GM12878 (cell line): ENCODE measurements at regions not wholly inside any gene's neighbourhood (a gene's known extent, or its start where the extent isn't known, plus 50 kb on each side); places are given as distances from the start of the nearest gene placed in this dataset.

ENCODE experiments used
- BACH1 ChIP-seq: fragments of 450-650 bp; IDR thresholded peaks from 2 replicates; pipeline ENCODE4 v1.6.1; 2017; ENCODE audit warnings: mild to moderate bottlenecking, borderline replicate concordance
- MEF2B ChIP-seq: fragments of 450-650 bp; IDR thresholded peaks from 2 replicates; pipeline ENCODE4 v1.6.1; 2018; ENCODE audit warnings: mild to moderate bottlenecking, moderate library complexity; ENCODE audit not compliant: partially characterized antibody, poor library complexity, severe bottlenecking
- MTA2 ChIP-seq: fragments of 450-650 bp; IDR thresholded peaks from 2 replicates; pipeline ENCODE4 v1.6.1; 2016; ENCODE audit warnings: low read depth, mild to moderate bottlenecking, moderate library complexity
- MXI1 ChIP-seq: fragments of 150-350 bp; IDR thresholded peaks from 2 replicates; pipeline ENCODE4 v1.6.1; 2011; ENCODE audit warnings: low read depth, mild to moderate bottlenecking, inconsistent platforms, low read length, improper control_type of control experiment
- MYC ChIP-seq: IDR thresholded peaks from 2 replicates; pipeline ENCODE4 v1.6.1; 2011; ENCODE audit warnings: mild to moderate bottlenecking, low read length, moderate library complexity, inconsistent platforms; ENCODE audit not compliant: insufficient read depth, insufficient replicate concordance, insufficient read length, severe bottlenecking
- SMC3 ChIP-seq: IDR thresholded peaks from 2 replicates; pipeline ENCODE4 v1.6.1; 2011; ENCODE audit warnings: low read length, improper control_type of control experiment, borderline replicate concordance
- SP1 ChIP-seq: IDR thresholded peaks from one replicate; pipeline ENCODE4 v1.6.1; 2011; ENCODE audit warnings: low read depth, low read length
- SRF ChIP-seq, 2 experiments: IDR thresholded peaks; 2 replicates each; pipeline ENCODE4 v1.6.1; 2011; ENCODE audit warnings: low read depth in 2 of 2, low read length in 2 of 2, mild to moderate bottlenecking in 1 of 2, moderate library complexity in 1 of 2
- TCF12 ChIP-seq: IDR thresholded peaks from 2 replicates; pipeline ENCODE4 v1.6.1; 2011; ENCODE audit warnings: low read depth, mild to moderate bottlenecking, low read length
- ZNF24 ChIP-seq: fragments of 450-650 bp; IDR thresholded peaks from 2 replicates; pipeline ENCODE4 v1.6.1; 2017; ENCODE audit warnings: antibody characterized with exemption, mild to moderate bottlenecking
- TF ChIP-seq, protein P1 (sequence below): fragments of 150-350 bp; IDR thresholded peaks from 2 replicates; pipeline ENCODE4 v1.6.1; 2016; ENCODE audit warnings: low read depth, low read length

DNA sequence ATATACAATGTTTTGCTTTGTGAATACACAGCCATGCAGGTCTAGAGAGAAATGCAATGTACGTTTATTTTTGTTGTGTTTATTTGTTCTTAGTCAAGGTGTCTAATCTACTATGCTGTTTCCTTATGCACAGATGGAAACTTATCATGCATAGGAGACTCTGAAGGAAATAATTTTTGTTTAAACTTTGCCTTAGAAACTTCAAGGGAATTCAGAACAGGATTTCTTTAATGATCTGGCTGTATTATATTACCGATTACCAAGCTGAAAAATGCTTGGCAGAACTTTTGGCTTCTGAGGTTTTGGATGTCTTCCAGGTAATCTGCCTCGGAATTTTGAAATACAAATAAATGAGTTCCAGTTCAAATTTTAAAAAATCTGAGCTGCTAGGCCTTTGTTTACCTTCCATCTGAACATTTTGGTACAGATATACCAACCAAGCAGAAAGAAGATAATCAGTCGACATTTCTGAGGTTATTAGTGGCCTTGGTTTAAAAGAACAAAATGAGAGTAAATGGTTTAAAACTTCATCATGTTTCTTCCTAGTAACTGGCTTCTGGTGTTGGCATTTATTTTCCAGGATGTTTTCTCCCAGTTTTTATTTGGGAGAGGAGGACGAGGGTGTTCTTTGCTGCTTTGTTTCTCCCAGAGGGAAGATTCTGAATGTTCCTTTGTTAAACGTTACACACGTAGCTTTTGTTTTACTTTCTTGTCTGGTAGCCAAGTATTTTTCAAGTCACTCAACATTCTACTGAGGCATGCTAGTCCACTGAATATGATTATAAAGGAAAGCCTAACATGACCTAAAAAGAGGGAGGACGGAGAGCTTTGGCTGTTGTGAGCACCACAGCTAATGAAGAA lies 421.8 kb upstream of the TBL1XR1 start:
- no peak for TF ChIP-seq SP1
- no peak for TF ChIP-seq ZNF24
- TF ChIP-seq MTA2 = no peak
- no peak for TF ChIP-seq MYC
- TF ChIP-seq, protein P1, sequence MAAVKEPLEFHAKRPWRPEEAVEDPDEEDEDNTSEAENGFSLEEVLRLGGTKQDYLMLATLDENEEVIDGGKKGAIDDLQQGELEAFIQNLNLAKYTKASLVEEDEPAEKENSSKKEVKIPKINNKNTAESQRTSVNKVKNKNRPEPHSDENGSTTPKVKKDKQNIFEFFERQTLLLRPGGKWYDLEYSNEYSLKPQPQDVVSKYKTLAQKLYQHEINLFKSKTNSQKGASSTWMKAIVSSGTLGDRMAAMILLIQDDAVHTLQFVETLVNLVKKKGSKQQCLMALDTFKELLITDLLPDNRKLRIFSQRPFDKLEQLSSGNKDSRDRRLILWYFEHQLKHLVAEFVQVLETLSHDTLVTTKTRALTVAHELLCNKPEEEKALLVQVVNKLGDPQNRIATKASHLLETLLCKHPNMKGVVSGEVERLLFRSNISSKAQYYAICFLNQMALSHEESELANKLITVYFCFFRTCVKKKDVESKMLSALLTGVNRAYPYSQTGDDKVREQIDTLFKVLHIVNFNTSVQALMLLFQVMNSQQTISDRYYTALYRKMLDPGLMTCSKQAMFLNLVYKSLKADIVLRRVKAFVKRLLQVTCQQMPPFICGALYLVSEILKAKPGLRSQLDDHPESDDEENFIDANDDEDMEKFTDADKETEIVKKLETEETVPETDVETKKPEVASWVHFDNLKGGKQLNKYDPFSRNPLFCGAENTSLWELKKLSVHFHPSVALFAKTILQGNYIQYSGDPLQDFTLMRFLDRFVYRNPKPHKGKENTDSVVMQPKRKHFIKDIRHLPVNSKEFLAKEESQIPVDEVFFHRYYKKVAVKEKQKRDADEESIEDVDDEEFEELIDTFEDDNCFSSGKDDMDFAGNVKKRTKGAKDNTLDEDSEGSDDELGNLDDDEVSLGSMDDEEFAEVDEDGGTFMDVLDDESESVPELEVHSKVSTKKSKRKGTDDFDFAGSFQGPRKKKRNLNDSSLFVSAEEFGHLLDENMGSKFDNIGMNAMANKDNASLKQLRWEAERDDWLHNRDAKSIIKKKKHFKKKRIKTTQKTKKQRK = no peak
- no peak for TF ChIP-seq TCF12
- no peak for TF ChIP-seq MXI1
- no peak for TF ChIP-seq BACH1
- no peak for TF ChIP-seq SMC3
- no peak for TF ChIP-seq MEF2B
- no peak for TF ChIP-seq SRF (IDR thresholded peaks at IDR 0.05; ENCODE audit: low read depth in 2 of 2, low read length in 2 of 2)
